NB4 (cell line): ENCODE measurements at regions not wholly inside any gene's neighbourhood (a gene's known extent, or its start where the extent isn't known, plus 50 kb on each side); places are given as distances from the start of the nearest gene placed in this dataset.

Experiments used
- DNase-seq: peaks from one replicate; pipeline ENCODE4 v3.0.0; 2010; ENCODE audit warnings: low read depth
- H3K4me3 ChIP-seq: one replicate; pipeline ENCODE4 v1.5.1; 2011; ENCODE audit warnings: mild to moderate bottlenecking, low read depth, low read length, moderate library complexity
- MAX ChIP-seq: IDR thresholded peaks from 2 replicates; pipeline ENCODE4 v1.6.1; 2011; ENCODE audit warnings: low read depth, low read length
- MYC ChIP-seq: IDR thresholded peaks from 2 replicates; pipeline ENCODE4 v1.6.1; 2011; ENCODE audit warnings: low read depth, low read length
- POLR2A ChIP-seq: IDR thresholded peaks from 2 replicates; pipeline ENCODE4 v1.6.1; 2011; ENCODE audit warnings: mild to moderate bottlenecking; ENCODE audit not compliant: insufficient read length; ENCODE audit errors: extremely low read depth
- TF ChIP-seq, protein P1 (sequence below): IDR thresholded peaks from one replicate; pipeline ENCODE4 v1.5.1; 2012; ENCODE audit warnings: low read depth, low read length

GRCh38 chr5:153148624-153148976 lies 341.9 kb upstream of the GRIA1 start:
- no peak for TF ChIP-seq MAX
- TF ChIP-seq MYC, result no peak
- TF ChIP-seq, protein P1, sequence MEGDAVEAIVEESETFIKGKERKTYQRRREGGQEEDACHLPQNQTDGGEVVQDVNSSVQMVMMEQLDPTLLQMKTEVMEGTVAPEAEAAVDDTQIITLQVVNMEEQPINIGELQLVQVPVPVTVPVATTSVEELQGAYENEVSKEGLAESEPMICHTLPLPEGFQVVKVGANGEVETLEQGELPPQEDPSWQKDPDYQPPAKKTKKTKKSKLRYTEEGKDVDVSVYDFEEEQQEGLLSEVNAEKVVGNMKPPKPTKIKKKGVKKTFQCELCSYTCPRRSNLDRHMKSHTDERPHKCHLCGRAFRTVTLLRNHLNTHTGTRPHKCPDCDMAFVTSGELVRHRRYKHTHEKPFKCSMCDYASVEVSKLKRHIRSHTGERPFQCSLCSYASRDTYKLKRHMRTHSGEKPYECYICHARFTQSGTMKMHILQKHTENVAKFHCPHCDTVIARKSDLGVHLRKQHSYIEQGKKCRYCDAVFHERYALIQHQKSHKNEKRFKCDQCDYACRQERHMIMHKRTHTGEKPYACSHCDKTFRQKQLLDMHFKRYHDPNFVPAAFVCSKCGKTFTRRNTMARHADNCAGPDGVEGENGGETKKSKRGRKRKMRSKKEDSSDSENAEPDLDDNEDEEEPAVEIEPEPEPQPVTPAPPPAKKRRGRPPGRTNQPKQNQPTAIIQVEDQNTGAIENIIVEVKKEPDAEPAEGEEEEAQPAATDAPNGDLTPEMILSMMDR, result no peak
- TF ChIP-seq POLR2A, result no peak
- no peak for DNase-seq
- H3K4me3 ChIP-seq, result no peak overlapping the region

DNA sequence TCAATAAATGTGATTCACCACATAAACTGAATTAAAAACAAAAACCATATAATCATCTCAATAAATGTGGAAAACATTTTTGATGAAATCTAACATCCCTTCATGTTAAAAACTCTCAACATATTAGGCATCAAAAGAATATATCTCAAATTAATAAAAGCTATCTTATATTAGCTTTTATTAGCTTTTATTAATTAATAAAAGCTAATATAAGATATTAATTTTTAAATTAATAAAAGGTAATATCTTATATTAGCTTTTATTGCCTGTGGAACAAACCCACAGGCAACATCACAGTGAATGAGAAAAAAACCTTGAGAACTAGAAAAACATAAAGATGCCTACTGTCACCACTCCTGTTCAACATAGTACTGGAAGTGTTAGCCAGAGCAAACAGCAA lies 338.9 kb upstream of the GRIA1 start:
- TF ChIP-seq POLR2A, result no peak
- TF ChIP-seq, protein P1, result no peak
- TF ChIP-seq MYC, result no peak
- TF ChIP-seq MAX, result no peak
- no peak overlapping the region for H3K4me3 ChIP-seq
- DNase-seq, result no peak

DNA sequence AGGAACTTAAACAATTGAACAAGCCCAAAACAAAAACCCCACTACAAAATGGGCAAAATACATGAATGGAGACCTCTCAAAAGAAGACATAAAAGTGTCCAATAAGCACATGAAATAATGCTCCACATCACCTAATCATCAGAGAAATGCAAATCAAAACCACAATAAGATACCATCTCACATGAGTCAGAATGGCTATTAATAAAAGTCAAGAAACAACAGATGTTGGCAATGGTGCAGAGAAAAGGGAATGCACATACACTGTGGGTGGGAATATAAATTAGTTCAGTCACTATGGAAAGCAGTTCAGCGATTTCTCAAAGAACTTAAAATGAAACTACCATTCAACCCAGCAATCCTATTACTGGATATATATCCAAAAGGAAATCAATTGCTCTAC lies 337.4 kb upstream of the GRIA1 start:
- TF ChIP-seq, protein P1, result no peak
- no peak for TF ChIP-seq MYC
- no peak for TF ChIP-seq POLR2A
- TF ChIP-seq MAX, result no peak
- DNase-seq, result no peak
- no peak overlapping the region for H3K4me3 ChIP-seq

- DNase-seq, result no peak
- TF ChIP-seq MAX (no peak), POLR2A (no peak), MYC (no peak)
- TF ChIP-seq, protein P1, result no peak
Observed at GRCh38 chr5:153157156-153157555, 333.3 kb upstream of the GRIA1 start.

GRCh38 chr5:153158608-153159007 lies 331.9 kb upstream of the GRIA1 start:
- no peak for DNase-seq
- H3K4me3 ChIP-seq, result no peak overlapping the region
- no peak for TF ChIP-seq MYC
- TF ChIP-seq POLR2A, result no peak
- TF ChIP-seq MAX, result no peak
- TF ChIP-seq, protein P1, result no peak

More at GRCh38 chr5:153157156-153157555, 333.3 kb upstream of the GRIA1 start:
- no peak overlapping the region for H3K4me3 ChIP-seq

GRCh38 chr5:153159616-153160015 lies 330.9 kb upstream of the GRIA1 start:
- no peak overlapping the region for H3K4me3 ChIP-seq
- no peak for DNase-seq
- TF ChIP-seq MYC, result no peak
- TF ChIP-seq POLR2A, result no peak
- no peak for TF ChIP-seq MAX
- TF ChIP-seq, protein P1, result no peak
